IMR-90 (cell line): ENCODE measurements at regions not wholly inside any gene's neighbourhood (a gene's known extent, or its start where the extent isn't known, plus 50 kb on each side); places are given as distances from the start of the nearest gene placed in this dataset.

Experiments used
- ATAC-seq: fragments of 200-7000 bp; cut with Tn5 transposase; 2 replicates; pipeline ENCODE4 v1.9.1; 2020; ENCODE audit warnings: low read depth, mild to moderate bottlenecking, moderate library complexity
- BruUV-seq: library from RNA; stranded (reverse); fragments of 400-500 nt; replicated peaks from 2 replicates; lab custom pipeline; 2021; lab: Mats Ljungman, UMichigan
- CTCF ChIA-PET: fragments of 300-600 bp; formaldehyde crosslinking; extraction: SDS; loops from one replicate; lab custom pipeline; 2021; ENCODE audit warnings: antibody characterized with exemption; lab: Yijun Ruan, JAX
- POLR2A ChIA-PET: fragments of 300-600 bp; sonication (Branson Sonifier 250); formaldehyde crosslinking; loops from one replicate; lab custom pipeline; 2022; ENCODE audit warnings: antibody characterized with exemption; ENCODE audit not compliant: unreplicated experiment; lab: Charles Lee
- DNase-seq: peaks from one replicate; pipeline ENCODE4 v3.0.0; 2013
- H2AFZ ChIP-seq: replicated peaks from 2 replicates; pipeline ENCODE3; 2013; ENCODE audit warnings: low read length, mild to moderate bottlenecking; ENCODE audit not compliant: poor library complexity
- H2AK5ac ChIP-seq: 2 replicates; pipeline ENCODE4 v1.6.1; 2013; ENCODE audit warnings: low read depth, low read length, inconsistent platforms
- H2AK9ac ChIP-seq: replicated peaks from 2 replicates; pipeline ENCODE3; 2013; ENCODE audit warnings: mild to moderate bottlenecking, low read depth, low read length, moderate library complexity; ENCODE audit not compliant: poor library complexity
- H2BK120ac ChIP-seq: 2 replicates; pipeline ENCODE4 v1.6.1; 2013; ENCODE audit warnings: low read depth, low read length, inconsistent platforms
- H2BK15ac ChIP-seq: 3 replicates; pipeline ENCODE4 v1.6.1; 2013; ENCODE audit warnings: low read depth, low read length, inconsistent platforms
- H2BK20ac ChIP-seq: 2 replicates; pipeline ENCODE4 v1.6.1; 2013; ENCODE audit warnings: low read depth, mild to moderate bottlenecking, inconsistent platforms, low read length, moderate library complexity
- H2BK5ac ChIP-seq: 2 replicates; pipeline ENCODE4 v1.6.1; 2013; ENCODE audit warnings: mild to moderate bottlenecking, low read depth, low read length, inconsistent platforms; ENCODE audit not compliant: poor library complexity, severe bottlenecking
- H3K14ac ChIP-seq: replicated peaks from 2 replicates; pipeline ENCODE4 v1.6.1; 2013; ENCODE audit warnings: low read depth, low read length, inconsistent platforms
- H3K18ac ChIP-seq: 2 replicates; pipeline ENCODE4 v1.6.1; 2013; ENCODE audit warnings: low read depth, low read length, control low read depth
- H3K23ac ChIP-seq: 2 replicates; pipeline ENCODE4 v1.6.1; 2013; ENCODE audit warnings: low read depth, low read length, inconsistent platforms
- H3K27ac ChIP-seq: 2 replicates; pipeline ENCODE4 v1.5.1; 2013; ENCODE audit warnings: mild to moderate bottlenecking, control low read depth, low read length; ENCODE audit not compliant: insufficient read depth
- H3K27me3 ChIP-seq: 2 replicates; pipeline ENCODE4 v1.6.1; 2013; ENCODE audit warnings: low read length; ENCODE audit not compliant: control insufficient read depth, insufficient read depth
- H3K36me3 ChIP-seq: 2 replicates; pipeline ENCODE4 v1.6.1; 2013; ENCODE audit warnings: low read length, mixed read lengths; ENCODE audit not compliant: control insufficient read depth, insufficient read depth
- H3K4ac ChIP-seq: 2 replicates; pipeline ENCODE4 v1.6.1; 2013; ENCODE audit warnings: low read depth, low read length, inconsistent platforms
- H3K4me1 ChIP-seq: 2 replicates; pipeline ENCODE4 v1.6.1; 2013; ENCODE audit warnings: low read length, mixed read lengths; ENCODE audit not compliant: control insufficient read depth, insufficient read depth
- H3K4me2 ChIP-seq: 2 replicates; pipeline ENCODE4 v1.6.1; 2013; ENCODE audit warnings: low read depth, mild to moderate bottlenecking, control low read depth, low read length, moderate library complexity
- H3K4me3 ChIP-seq: 2 replicates; pipeline ENCODE4 v1.5.1; 2013; ENCODE audit warnings: low read depth, mild to moderate bottlenecking, control low read depth, low read length, moderate library complexity; ENCODE audit not compliant: insufficient read depth
- H3K56ac ChIP-seq: 2 replicates; pipeline ENCODE4 v1.6.1; 2013; ENCODE audit warnings: low read length, inconsistent platforms; ENCODE audit not compliant: insufficient read depth; ENCODE audit errors: extremely low read depth
- H3K79me1 ChIP-seq, 2 experiments: 2 replicates each; pipeline ENCODE4 v1.6.1; 2013; ENCODE audit warnings: low read length in 2 of 2, inconsistent platforms in 1 of 2, low read depth in 1 of 2
- H3K9ac ChIP-seq: 2 replicates; pipeline ENCODE4 v1.6.1; 2013; ENCODE audit warnings: low read depth, low read length, control low read depth
- H3K9me1 ChIP-seq: 2 replicates; pipeline ENCODE4 v1.6.1; 2013; ENCODE audit warnings: low read length, inconsistent platforms; ENCODE audit not compliant: insufficient read depth
- H3K9me3 ChIP-seq: 2 replicates; pipeline ENCODE4 v1.6.1; 2013; ENCODE audit warnings: low read length; ENCODE audit not compliant: control insufficient read depth, insufficient read depth
- H4K20me1 ChIP-seq: 2 replicates; pipeline ENCODE4 v1.6.1; 2013; ENCODE audit warnings: low read length, inconsistent platforms; ENCODE audit not compliant: insufficient read depth
- H4K5ac ChIP-seq: 2 replicates; pipeline ENCODE4 v1.6.1; 2013; ENCODE audit warnings: mild to moderate bottlenecking, low read depth, low read length, control low read depth
- H4K8ac ChIP-seq, 2 experiments: 2 replicates each; pipeline ENCODE4 v1.6.1; 2013; ENCODE audit warnings: low read depth in 2 of 2, low read length in 2 of 2, control low read depth in 1 of 2, inconsistent platforms in 1 of 2
- H4K91ac ChIP-seq: 2 replicates; pipeline ENCODE4 v1.6.1; 2013; ENCODE audit warnings: low read depth, low read length, inconsistent platforms; ENCODE audit not compliant: insufficient read depth
- CEBPB ChIP-seq: IDR thresholded peaks from 2 replicates; pipeline ENCODE4 v1.6.1; 2012; ENCODE audit warnings: low read depth, low read length, improper control_type of control experiment
- ELK1 ChIP-seq: fragments of 150-350 bp; IDR thresholded peaks from 2 replicates; pipeline ENCODE4 v1.6.1; 2016; ENCODE audit warnings: low read depth, mild to moderate bottlenecking, low read length, moderate library complexity, borderline replicate concordance
- FOS ChIP-seq: fragments of 150-350 bp; IDR thresholded peaks from 2 replicates; pipeline ENCODE4 v1.6.1; 2016; ENCODE audit warnings: low read depth, low read length
- MAZ ChIP-seq: IDR thresholded peaks from 2 replicates; pipeline ENCODE4 v1.6.1; 2012; ENCODE audit warnings: low read depth, mild to moderate bottlenecking, low read length, improper control_type of control experiment, moderate library complexity, borderline replicate concordance
- MXI1 ChIP-seq: IDR thresholded peaks from 2 replicates; pipeline ENCODE4 v1.6.1; 2012; ENCODE audit warnings: low read depth, mild to moderate bottlenecking, low read length, moderate library complexity, borderline replicate concordance
- POLR2A ChIP-seq: IDR thresholded peaks from 2 replicates; pipeline ENCODE4 v1.6.1; 2012; ENCODE audit warnings: mild to moderate bottlenecking, low read depth, low read length
- RAD21 ChIP-seq: IDR thresholded peaks from 2 replicates; pipeline ENCODE4 v1.6.1; 2012; ENCODE audit warnings: low read length, improper control_type of control experiment
- RCOR1 ChIP-seq: IDR thresholded peaks from 2 replicates; pipeline ENCODE4 v1.6.1; 2012; ENCODE audit warnings: mild to moderate bottlenecking, low read length, improper control_type of control experiment; ENCODE audit not compliant: insufficient replicate concordance
- RFX5 ChIP-seq: IDR thresholded peaks from 2 replicates; pipeline ENCODE4 v1.8.0; 2012; ENCODE audit warnings: low read depth, mild to moderate bottlenecking, low read length, moderate library complexity
- SMC3 ChIP-seq: fragments of 150-350 bp; IDR thresholded peaks from 2 replicates; pipeline ENCODE4 v1.6.1; 2016; ENCODE audit warnings: low read depth, mild to moderate bottlenecking, antibody characterized with exemption, low read length, moderate library complexity
- WGBS, 2 experiments: methylation state at CpG; one replicate each; pipeline versions ENCODE4 v1.1.5 to v1.1.7; 2013; ENCODE audit warnings: missing lambda C conversion rate in 2 of 2; ENCODE audit not compliant: insufficient read length in 1 of 2; ENCODE audit errors: extremely low coverage in 2 of 2; 5-methylcytosine and 5-hydroxymethylcytosine counted together
- dilution Hi-C: fragments of 300-500 bp; cut with HindIII; formaldehyde crosslinking; loops from one replicate; pipeline ENCODE4 v1.14.3; 2018; ENCODE audit warnings: low sequenced_read_pairs; ENCODE audit not compliant: unreplicated experiment
- in situ Hi-C: fragments of 300-500 bp; cut with MboI; formaldehyde crosslinking; loops from 3 replicates; pipeline ENCODE4 v1.14.3; 2019; ENCODE audit warnings: low sequenced_read_pairs, inconsistent platforms, mixed read lengths
- intact Hi-C: fragments of 100-400 bp; cut with micrococcal nuclease; formaldehyde crosslinking; loops from 2 replicates; pipeline ENCODE4 v1.10.0; 2022

DNA sequence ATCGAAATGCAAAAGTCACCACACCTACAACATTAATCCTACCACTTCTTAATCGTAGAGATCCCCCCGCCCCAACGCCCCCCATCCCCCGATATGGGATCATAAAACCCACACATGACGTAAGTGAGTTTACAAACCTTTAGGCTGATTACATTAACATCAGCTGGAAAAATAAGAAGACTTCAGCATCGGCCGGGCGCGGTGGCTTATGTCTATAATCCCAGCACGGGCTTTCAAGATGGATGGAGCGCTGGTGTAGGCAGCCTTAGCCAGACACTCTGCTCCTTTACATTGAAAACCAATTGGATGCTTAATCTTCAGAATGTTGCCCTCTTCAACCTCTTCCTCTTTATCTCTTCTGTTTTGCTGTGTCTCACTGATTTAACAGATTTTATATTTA, 1376.0 kb downstream of the MAT2B start:
- DNase-seq, result no peak
- Histone ChIP-seq H2BK5ac (no peak overlapping the region), H3K9ac (no peak overlapping the region), H2AK9ac (no peak overlapping the region), H3K27me3 (no peaks in the 10 kb centered on the region), H3K23ac (no peak overlapping the region), H2AFZ (no peak overlapping the region), H4K8ac (no peak overlapping the region), H3K9me3 (peaks cover 3% of the 10 kb centered on the region; the same call in 1 of the 2 replicates), H3K4me2 (no peak overlapping the region), H3K4me1 (no peaks in the 10 kb centered on the region), H2AK5ac (no peak overlapping the region), H3K4ac (no peak overlapping the region), H3K27ac (no peak overlapping the region), H2BK20ac (no peak overlapping the region), H3K79me1 (no peaks in the 10 kb centered on the region), H4K20me1 (no peaks in the 10 kb centered on the region), H2BK120ac (no peak overlapping the region), H4K91ac (no peak overlapping the region), H3K4me3 (no peak overlapping the region), H3K36me3 (no peaks in the 10 kb centered on the region), H4K5ac (no peak overlapping the region), H3K14ac (no peak overlapping the region), H2BK15ac (no peak overlapping the region), H3K56ac (no peak overlapping the region), H3K9me1 (no peaks in the 10 kb centered on the region), H3K18ac (no peak overlapping the region)
- intact Hi-C loops, result no loop called here
- WGBS, 2 experiments, result 84% methylated on average over 7 of the region's 12 CpGs; no CpG with 5 or more reads in 1 of the 2 experiments
- POLR2A ChIA-PET, result no interaction called here
- ATAC-seq, result no peak
- in situ Hi-C loops, result no loop called here
- TF ChIP-seq FOS (no peak), CEBPB (no peak), SMC3 (no peak), ELK1 (no peak), RFX5 (no peak), MXI1 (no peak), RAD21 (no peak), RCOR1 (no peak), MAZ (no peak), POLR2A (no peak)
- CTCF ChIA-PET, result no interaction called here
- BruUV-seq, result no TSS peak
- dilution Hi-C loops, result no loop called here
